HG03354 (cell line): ENCODE measurements at regions not wholly inside any gene's neighbourhood (a gene's known extent, or its start where the extent isn't known, plus 50 kb on each side); places are given as distances from the start of the nearest gene placed in this dataset.
"Not testable (repeated sequence)": the region's sequence is repeated elsewhere in the genome, so short reads cannot be mapped to it uniquely, and the experiment has no call there.

Experiments
- ATAC-seq: cut with Tn5 transposase; IDR thresholded peaks from one replicate; pipeline ENCODE4 v1.9.1; 2021; ENCODE audit warnings: mild to moderate bottlenecking; ENCODE audit not compliant: unreplicated experiment, poor library complexity, severe bottlenecking

- no peak for ATAC-seq
These were observed 92.6 kb upstream of the GDNF start for GRCh38 chr5:37932450-37932849.

- ATAC-seq = no peak
These were observed 91.7 kb upstream of the GDNF start for GRCh38 chr5:37931541-37931940.

GRCh38 chr5:37930350-37930749, 90.5 kb upstream of the GDNF start:
- ATAC-seq = no peak

GRCh38 chr5:37929791-37930190, 90.0 kb upstream of the GDNF start:
- ATAC-seq = no peak

GRCh38 chr5:37927753-37928152, 87.9 kb upstream of the GDNF start:
- ATAC-seq = not testable (repeated sequence)

- ATAC-seq = no peak
These were observed 86.9 kb upstream of the GDNF start for GRCh38 chr5:37926732-37927131.

- ATAC-seq = no peak
These were observed 81.6 kb upstream of the GDNF start for GRCh38 chr5:37921452-37921851.

- no peak for ATAC-seq
These were observed 78.6 kb upstream of the GDNF start for GRCh38 chr5:37918424-37918823.

GRCh38 chr5:37916525-37916924, 76.7 kb upstream of the GDNF start:
- ATAC-seq = no peak

- peak; percentile 80 for ATAC-seq
These were observed 75.4 kb upstream of the GDNF start for GRCh38 chr5:37915097-37915736.

- peak; percentile 87 for ATAC-seq
These were observed 69.9 kb upstream of the GDNF start for GRCh38 chr5:37909610-37910266.

GRCh38 chr5:37906416-37906815, 66.6 kb upstream of the GDNF start:
- ATAC-seq = no peak

- no peak for ATAC-seq
These were observed 65.4 kb upstream of the GDNF start for GRCh38 chr5:37905230-37905629.

- no peak for ATAC-seq
These were observed 62.5 kb upstream of the GDNF start for GRCh38 chr5:37902323-37902722.

GRCh38 chr5:37900692-37901091, 60.9 kb upstream of the GDNF start:
- ATAC-seq = no peak

- ATAC-seq = no peak
These were observed 59.2 kb upstream of the GDNF start for GRCh38 chr5:37899037-37899436.

GRCh38 chr5:37896159-37896558, 56.3 kb upstream of the GDNF start:
- no peak for ATAC-seq

- ATAC-seq = no peak
These were observed 53.7 kb upstream of the GDNF start for GRCh38 chr5:37893434-37894134.

- no peak for ATAC-seq
These were observed 52.7 kb upstream of the GDNF start for GRCh38 chr5:37892586-37892985.

GRCh38 chr5:37891832-37892231, 52.0 kb upstream of the GDNF start:
- ATAC-seq = no peak
